ENCODE measurements at regions not wholly inside any gene's neighbourhood (a gene's known extent, or its start where the extent isn't known, plus 50 kb on each side); places are given as distances from the start of the nearest gene placed in this dataset.
"Not testable (repeated sequence)": the region's sequence is repeated elsewhere in the genome, so short reads cannot be mapped to it uniquely, and the experiment has no call there.

DNA sequence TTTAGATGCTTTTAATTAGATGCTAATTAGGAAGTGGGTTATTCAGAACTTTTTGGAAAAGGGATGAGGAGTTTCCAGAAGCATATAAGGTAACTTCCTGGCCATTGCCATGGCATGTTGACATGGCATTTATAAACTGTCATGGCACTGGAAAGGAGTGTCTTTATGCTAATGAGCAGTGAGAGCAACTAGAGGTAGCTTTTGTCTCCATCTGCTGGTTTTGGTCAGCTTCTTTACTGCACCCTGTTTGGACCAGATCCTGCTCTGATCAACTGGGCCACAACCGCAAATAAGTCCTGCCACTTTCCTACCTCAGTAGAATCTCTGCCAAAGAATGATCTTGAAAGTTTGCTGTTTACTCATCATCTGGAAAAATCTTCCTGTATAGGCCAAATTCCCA lies 193.6 kb downstream of the FAM72C start:
- not testable (repeated sequence) for DNase-seq (ENCODE audit: low read depth in 2 of 2)

DNA sequence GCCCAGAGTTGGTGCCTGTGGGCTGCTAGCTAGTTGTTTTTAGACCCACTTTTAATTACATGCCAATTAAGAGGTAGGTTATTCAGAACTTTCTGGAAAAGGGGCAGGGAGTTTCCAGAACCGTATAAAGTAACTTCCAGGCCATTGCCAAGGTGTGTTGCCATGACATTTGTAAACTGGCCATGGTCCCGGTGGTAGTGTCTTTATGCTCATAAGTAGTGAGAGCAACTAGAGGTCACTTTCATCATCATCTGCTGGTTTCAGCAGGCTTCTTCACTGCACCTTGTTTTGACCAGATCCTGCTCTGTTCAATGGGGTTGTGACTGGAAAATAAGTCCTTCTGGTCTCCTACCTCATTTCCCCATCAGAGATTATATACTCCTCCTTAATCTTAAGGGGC lies 207.0 kb downstream of the FAM72C start:
- DNase-seq (ENCODE audit: low read depth in 2 of 2) = not testable (repeated sequence)

DNA sequence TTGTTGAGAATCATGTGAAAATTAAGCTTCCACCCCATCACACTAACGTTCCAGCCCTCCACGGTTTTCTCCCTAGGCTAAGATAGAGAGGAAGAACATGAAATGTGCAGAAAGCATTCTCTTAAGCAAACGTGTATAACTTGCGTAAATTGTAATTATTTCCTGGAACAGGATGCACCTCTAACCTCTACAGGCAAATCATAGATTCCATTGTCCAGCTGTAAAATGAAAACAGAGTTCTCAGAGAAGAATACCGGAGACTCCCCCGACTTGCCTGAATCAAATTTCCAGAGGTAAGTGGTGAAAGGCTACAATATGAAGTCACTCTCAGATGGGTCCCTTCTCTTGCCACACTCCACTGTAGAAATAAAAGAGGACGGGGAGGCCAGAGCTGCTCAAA lies 211.4 kb downstream of the FAM72C start:
- DNase-seq (ENCODE audit: low read depth in 2 of 2) = not testable (repeated sequence)

DNA sequence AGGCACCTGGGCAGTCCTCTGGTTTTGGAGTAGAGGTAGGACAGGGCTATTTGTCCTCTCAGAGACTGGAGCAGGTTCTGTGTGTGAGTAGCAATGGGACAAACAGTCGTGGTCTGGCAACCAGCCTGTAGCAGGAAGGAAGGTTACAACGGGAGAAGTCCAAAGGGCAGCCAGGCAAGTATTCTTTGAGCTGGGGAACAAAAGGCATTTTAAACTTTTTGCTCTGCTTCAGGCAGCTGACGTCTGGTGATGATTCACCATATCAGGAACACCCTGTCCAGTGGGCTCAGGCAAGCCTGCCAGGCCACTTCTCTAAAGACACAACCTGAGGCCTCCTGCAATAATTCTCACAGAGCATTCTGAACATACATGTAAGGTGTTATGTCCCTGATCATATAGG lies 215.8 kb downstream of the FAM72C start:
- not testable (repeated sequence) for DNase-seq (ENCODE audit: low read depth in 2 of 2)

DNA sequence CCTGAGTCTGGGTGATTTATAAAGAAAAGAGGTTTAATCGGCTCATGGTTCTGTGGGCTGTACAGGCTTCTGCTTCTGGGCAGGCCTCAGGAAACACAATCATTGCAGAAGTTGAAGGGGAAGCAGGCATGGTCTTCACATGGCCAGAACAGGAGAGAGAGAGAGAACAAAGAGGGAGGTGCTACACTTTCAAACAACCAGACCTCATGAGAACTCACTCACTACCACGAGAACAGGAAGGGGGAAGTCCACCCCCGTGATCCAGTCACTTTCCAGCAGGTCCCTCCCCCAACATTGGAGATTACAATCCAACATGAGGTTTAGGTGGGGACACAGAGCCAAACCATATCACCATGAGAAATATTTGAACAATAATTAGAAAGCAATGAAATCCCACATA lies 222.9 kb downstream of the FAM72C start:
- DNase-seq (ENCODE audit: low read depth in 2 of 2) = no peak

DNA sequence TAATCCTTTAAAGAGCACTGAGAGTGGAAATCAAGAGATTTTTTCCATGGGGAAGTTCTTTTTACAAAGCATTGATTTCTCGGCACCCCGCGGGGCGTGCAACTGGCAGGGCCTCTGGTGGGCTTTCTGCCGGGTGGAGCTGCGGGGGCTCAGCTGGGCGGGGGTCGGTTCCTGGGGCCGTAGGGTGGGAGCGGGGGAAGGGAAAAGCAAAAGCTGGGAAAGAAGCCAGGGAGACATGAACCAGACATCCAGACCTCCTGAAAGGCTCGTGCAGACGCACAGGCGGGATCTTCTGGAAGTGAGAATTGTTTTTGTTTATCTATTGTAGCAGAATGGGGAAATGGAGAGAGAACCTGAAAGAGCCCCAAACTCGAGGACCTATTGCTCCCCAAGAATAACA lies 235.2 kb downstream of the FAM72C start:
- DNase-seq (ENCODE audit: low read depth in 2 of 2) = no peak

DNA sequence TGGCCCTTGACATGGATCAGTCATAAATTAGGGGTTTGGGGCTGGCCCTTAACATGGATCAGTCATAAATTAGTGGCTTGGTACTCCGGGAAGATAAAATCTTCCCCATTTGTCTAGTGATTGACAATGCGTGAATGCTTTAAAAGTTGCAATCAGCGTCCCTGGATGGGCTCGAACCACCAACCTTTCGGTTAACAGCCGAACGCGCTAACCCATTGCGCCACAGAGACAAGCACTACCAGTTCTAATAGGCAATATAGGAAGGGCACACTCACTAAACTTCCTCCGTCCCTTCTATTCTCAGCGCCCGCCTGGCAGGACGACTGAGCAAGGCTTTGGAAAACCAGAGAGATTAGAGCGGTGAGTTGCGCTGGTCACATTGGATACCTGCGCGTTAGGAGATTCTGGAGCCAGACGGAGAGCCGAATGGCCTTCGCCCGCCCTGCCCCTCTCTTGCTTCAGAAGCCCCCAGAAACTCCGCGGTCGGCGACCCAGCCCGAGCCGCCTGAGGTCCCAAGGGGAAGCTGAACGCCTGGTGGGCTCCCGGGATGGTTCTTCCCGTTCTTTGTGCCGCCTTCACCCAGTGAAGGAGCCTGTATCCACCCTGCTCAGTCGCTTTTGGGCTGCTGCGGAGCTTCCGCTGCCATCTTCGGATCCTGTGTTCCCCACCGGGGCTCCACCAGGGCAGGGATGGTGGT lies 235.9 kb downstream of the FAM72C start:
- no peak for DNase-seq (ENCODE audit: low read depth in 2 of 2)

DNA sequence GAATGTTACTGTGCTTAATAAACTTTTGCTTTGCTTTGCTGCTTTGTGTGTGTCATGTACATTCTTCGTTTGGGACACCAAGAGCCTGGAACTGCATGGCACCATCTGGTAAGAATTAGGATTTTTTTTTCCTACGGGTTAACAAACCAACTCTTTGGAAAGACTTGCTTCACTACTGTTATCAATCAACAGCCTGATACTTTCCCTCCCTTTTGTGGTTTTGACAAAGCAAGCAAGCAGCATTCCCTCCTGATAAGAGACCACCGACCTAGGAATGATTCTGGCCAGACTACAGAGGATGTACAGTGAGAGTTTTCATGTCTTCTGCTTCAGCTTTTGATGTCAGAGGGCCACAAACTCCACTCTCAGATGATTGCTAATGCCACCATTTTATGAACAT lies 237.5 kb downstream of the FAM72C start:
- not testable (repeated sequence) for DNase-seq (ENCODE audit: low read depth in 2 of 2)

DNA sequence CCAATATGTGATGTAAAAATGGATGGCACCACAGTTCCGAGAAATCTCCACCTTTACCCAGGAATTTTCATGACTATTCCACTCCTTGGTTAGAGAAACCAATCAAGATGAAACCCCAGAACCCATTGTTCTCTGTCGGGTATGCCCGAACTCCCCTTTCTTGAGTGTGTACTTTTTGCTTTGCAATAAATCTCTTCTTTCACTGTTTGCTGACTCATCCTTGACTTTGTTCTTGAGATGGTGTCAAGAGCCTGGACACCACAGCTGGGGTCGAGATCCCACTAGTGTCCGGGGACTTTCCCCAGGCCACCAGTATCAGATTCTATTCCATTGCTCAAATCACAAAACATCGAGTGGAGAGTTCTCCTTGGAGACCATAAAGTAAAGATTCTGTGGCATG lies 240.9 kb downstream of the FAM72C start:
- DNase-seq (ENCODE audit: low read depth in 2 of 2) = not testable (repeated sequence)

DNA sequence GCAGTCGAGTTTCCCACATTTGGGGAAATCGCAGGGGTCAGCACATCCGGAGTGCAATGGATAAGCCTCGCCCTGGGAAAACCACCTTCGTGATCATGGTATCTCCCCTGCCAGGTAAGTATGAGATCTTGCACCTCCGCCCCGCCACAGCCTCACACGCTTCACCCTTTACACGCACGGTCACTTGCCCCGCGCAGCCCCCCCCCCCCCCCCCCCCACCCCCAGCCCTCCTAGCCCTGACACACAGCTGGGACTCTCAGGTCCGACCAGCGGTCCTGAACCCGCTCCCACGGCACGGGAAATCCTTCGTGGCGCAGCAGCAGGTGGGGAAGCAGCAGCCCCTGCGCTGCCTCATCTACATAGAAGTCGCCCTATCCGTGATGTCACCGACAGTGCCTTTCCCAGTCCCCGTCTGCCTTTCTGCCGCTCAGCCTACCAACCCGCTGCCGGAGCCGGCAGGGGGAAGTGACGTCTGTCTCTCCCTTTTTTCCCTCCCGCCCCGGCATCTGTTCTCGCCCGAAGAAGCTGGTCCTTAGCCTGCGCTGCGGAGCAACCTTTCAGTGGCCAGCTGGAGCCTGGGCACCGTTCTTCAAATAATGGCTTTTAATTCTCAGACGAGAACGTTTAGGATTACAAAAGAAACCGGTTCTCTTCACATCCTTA lies 242.2 kb downstream of the FAM72C start:
- not testable (repeated sequence) for DNase-seq (ENCODE audit: low read depth in 2 of 2)

DNA sequence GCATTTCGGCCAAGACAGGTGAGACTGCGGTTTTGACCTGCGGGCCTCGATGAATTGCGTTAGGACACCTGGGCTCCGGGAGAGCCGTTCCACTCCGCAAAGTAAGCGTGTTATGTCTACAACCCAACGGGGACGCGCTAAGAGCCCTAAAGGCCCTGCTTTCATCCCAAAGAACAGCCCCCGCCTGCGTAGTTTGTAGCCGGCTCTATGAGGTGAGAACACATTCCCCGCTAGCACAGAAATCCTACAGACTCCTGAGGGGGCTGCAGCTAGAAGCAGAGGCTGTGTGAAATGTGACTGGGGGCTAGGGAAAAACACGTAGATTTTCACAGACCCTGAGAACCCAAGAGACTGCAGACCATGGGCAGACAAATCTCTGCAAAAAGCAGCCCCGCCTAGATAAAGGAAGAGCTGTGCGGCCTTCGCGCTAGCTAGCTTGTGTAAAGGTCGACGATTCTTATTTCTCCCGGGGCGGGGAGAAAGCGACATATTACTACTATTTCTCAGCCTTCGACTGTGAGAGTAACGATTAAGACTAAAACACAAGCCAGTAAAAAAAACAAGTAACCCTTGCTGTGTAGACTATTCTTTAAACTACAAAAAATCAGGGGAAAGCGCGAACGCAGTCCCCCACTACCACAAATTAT lies 242.9 kb downstream of the FAM72C start:
- not testable (repeated sequence) for DNase-seq (ENCODE audit: low read depth in 2 of 2)

DNA sequence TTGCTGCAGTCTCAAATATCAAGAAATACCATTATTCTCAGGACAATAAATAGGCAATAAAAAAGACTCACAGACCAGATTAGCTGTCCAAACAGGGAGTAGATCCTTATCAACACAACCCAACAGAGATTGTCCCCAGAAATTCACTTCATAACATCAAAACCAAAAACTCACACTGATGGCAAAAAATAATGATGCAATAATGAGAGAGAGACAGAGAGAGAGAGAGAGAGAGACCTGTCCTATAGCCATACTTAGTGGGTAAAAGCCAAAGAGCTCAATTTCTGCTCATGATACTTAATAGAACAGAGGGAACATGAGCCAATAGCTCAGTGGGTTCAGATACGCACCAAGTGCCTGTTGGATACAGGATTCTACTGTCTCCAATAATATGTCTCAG lies 244.5 kb downstream of the FAM72C start:
- no peak for DNase-seq (ENCODE audit: low read depth in 2 of 2)

DNA sequence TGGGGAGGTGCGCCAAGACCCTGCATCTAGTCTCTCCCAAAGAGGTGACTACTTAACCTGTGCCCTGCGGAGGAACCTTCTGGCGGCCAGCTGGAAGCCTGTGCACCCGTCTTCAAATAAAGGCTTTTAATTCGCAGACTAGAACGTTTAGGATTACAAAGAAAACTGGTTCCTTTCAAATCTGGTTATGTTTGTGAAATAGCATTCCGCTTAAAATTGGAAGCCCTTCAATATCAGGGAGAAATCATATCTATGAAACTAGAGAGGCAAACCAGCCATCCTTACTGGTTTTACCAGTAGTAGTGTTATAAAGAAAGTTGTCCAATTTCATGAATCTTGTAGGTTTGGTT lies 250.8 kb downstream of the FAM72C start:
- DNase-seq (ENCODE audit: low read depth in 2 of 2) = no peak

DNA sequence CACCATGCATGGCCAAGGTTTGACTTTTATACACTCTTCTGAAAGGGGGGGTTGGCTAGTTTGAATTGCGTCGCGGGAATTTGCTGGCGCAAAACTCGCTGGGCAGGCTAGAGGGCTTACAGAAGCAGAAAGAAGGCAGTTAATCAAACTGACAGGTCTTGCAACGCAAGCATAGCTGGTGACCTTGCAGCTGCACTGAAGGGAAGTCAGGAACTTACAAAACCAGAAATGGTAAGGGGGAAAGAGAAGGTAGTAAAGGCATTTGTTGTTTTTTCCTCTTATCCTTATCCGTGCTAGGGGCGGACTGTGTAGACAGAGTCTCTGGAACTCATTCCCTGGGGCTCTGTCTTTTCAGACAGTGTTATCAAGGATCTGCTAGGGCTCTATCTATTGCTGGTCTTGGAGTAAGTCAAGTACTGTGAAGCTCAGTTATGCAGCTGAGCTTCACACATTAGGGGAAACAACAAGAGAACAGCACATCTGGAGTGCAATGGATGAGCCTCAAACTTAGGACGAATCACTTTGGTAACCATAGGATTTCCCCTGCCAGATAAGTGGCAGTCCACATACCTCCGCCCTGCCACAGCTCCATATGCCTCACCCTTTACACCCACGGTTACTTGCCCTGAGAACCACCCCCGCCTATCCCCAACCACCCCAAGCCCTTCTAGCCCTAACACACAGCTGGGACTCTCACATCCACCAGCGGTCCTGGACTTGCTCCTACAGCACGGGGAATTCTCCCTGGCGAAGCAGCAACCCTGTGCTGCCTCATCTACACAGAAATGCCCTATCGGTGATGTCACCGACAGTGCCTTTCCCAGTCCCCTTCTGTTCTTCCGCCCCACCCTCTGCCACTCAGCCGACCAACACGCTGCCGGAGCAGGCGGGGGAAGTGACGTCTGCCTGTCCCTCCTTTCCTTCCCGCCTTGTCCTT lies 251.4 kb downstream of the FAM72C start:
- no peak for DNase-seq (ENCODE audit: low read depth in 2 of 2)

DNA sequence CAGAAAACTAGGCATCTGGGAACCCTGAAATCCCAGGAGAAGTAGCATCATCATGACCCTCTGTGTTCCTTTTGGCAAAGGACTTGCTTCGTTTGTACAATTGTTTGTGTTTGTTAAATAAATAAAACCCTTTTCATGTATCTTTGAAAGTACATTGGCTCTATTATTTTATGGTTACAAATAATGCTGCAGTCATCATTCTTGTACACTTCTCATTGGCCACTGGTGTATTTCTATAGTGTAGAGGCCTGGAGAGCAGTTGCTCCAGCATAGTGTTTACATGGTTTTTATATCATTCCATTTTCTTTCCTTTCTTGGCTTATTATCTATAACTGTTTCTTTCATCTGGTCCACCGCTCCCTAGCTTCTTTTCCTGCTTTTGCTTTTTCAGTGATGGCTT lies 253.3 kb downstream of the FAM72C start:
- DNase-seq (ENCODE audit: low read depth in 2 of 2) = no peak

DNA sequence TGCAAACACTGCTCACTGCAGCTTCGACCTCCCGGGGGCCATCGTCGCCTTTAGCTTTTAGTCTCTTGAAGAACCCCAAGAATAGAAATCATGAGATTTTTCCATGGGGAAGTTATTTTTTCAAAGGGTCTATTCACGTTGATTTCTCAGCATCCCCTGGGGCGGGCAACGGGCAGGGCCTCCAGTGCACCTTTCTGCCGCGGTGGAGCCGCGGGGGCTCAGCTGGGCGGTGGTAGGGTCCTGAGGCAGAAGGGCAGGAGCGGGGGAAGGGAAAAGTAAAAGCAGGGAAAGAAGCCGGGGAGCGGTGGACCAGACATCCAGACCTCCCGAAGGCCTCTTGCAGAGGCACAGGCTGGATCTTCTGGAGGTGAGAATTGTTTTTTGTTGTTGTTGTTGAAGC lies 253.8 kb downstream of the FAM72C start:
- DNase-seq (ENCODE audit: low read depth in 2 of 2) = no peak

DNA sequence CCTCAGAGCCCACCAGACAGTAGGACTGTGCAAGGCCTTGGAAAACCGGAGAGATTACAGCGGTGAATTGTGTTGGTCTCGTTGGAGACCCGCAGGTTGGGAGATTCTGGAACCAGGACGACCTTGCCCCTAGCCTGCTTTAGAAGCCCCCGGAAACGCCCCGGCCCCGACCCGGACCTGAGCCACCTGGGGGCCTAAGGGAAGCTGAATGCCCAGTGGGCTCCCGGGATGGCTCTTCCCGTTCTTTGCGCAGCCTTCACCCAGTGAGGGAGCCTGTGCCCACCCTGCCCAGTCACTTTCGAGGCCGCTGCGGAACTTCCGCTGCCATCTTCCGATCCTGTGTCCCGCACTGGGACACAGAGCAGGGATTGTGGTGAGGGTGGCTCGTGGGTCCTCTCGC lies 254.4 kb downstream of the FAM72C start:
- no peak for DNase-seq (ENCODE audit: low read depth in 2 of 2)

DNA sequence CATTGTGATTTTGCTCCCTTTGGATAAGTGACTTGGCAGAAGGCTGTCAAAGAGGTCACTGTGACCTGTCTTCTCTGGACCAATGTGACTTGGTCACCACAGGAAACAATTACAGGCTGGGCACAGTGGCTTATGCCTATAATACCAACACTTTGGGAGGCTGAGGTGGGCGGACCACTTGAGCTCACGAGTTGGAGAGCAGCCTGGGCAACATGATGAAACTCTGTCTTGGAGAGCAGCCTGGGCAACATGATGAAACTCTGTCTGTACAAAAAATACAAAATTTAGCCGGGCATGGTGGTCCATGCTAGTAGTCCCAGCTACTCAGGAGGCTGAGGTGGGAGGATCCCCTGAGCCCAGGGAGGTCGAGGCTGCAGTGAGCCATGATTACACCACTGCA lies 256.9 kb downstream of the FAM72C start:
- not testable (repeated sequence) for DNase-seq (ENCODE audit: low read depth in 2 of 2)

DNA sequence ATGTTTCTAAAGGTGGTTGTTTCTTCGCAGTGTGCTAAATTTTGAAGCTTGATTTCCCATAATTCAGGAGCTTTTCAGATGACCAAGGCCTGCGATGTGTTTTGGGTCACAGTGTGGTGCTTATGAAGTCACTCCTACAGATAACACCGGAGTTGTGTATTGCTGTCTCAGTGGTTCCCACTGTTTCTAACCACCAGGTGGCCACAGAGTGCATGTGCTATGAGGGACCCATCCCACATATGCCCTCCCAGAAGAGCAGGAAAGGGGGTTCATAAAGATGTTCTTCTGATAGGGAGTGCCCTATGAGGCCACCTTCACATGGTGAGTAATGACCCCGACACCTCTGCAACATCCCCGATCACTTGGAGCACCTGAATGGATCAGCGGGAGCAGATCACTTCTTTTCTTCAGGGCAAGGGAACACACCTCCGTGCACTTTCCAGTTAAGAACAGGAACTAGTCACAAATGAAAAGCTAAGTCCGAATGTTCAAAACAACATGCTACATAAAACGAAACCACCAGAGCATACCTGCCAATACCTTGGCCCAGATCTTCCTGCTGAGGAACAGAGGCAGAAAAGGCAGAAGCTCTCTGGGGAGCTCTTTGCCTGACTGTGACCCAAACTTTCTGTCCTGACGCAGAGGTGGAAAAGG lies 262.1 kb downstream of the FAM72C start:
- not testable (repeated sequence) for DNase-seq (ENCODE audit: low read depth in 2 of 2)

DNA sequence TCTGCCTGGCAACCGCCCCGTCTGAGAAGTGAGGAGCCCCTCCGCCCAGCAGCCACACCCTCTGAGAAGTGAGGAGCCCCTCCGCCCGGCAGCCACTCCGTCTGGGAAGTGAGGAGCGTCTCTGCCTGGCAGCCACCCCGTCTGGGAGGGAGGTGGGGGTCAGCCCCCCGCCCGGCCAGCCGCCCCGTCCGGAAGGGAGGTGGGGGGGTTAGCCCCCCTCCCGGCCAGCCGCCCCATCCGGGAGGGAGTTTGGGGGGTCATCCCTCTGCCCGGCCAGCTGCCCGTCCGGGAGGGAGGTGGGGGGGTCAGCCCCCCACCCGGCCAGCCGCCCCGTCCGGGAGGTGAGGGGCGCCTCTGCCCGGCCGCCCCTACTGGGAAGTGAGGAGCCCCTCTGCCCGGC lies 269.0 kb downstream of the FAM72C start:
- DNase-seq (ENCODE audit: low read depth in 2 of 2) = not testable (repeated sequence)

DNA sequence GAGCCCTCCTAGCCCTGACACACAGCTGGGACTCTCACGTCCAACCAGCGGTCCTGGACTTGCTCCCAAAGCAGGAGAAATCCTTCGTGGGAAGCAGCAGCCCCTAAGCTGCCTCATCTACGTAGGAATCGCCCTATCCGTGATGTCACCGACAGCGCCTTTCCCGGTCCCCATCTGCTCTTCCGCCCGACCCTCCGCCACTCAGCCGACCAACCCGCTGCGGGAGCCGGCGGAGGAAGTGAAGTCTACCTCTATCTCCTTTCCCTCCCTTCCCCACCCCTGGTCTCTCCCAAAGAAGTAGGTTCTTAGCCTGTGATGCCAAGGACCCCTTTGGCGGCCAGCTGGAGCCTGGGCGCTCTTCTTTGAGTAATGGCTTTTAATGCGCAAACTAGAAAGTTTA lies 272.1 kb downstream of the FAM72C start:
- no peak for DNase-seq (ENCODE audit: low read depth in 2 of 2)

DNA sequence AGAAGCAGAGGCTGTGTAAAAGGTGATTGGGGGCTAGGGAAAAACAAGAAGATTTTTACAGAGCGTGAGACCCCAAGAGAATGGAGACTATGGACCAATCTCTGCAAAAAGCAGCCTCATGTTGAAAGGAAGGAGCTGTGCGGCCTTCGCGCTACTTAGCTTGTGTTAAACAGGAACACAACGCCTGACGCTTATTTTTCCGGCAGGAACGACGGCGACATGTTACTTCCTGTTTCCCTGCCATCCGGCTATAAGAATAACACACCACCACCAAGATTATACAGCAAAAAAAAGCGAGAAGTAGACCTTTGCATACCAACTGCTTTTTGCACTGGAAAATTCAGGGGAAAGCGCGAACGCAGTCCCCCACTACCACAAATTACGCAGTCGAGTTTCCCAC lies 272.7 kb downstream of the FAM72C start:
- no peak for DNase-seq (ENCODE audit: low read depth in 2 of 2)

Data from fibroblast of skin of left quadriceps (primary cell).